Gastroesophageal sphincter (tissue), 4 donors: ENCODE measurements at regions not wholly inside any gene's neighbourhood (a gene's known extent, or its start where the extent isn't known, plus 50 kb on each side); places are given as distances from the start of the nearest gene placed in this dataset.

Experiments
- ATAC-seq: fragments of 150-250 bp; one replicate; pipeline ENCODE4 v1.9.1; 2016; ENCODE audit warnings: mild to moderate bottlenecking, moderate library complexity
- H3K27ac ChIP-seq, 4 donors: fragments of 200-600 bp; sonication (generic) in 3 of 4; 1 replicate in 3 of 4; 2 replicates in 1 of 4; pipeline ENCODE4 v1.5.1; 2016 to 2019
- H3K27me3 ChIP-seq: fragments of 200-600 bp; sonication (generic); one replicate; pipeline ENCODE4 v1.5.1; 2019
- H3K36me3 ChIP-seq, 2 donors: fragments of 200-600 bp; sonication (generic); one replicate each; pipeline ENCODE4 v1.5.1; 2019; ENCODE audit warnings: control low read depth in 1 of 2
- H3K4me1 ChIP-seq, 3 donors: fragments of 200-600 bp; sonication (generic); 1 replicate in 2 of 3; 2 replicates in 1 of 3; pipeline ENCODE4 v1.5.1; 2016 to 2019; ENCODE audit warnings: control low read depth in 2 of 3
- H3K4me3 ChIP-seq, 2 donors: fragments of 200-600 bp; sonication (generic); one replicate each; pipeline ENCODE4 v1.5.1; 2019; ENCODE audit warnings: mild to moderate bottlenecking in 1 of 2, moderate library complexity in 1 of 2
- H3K9me3 ChIP-seq, 3 donors: fragments of 200-600 bp; sonication (generic); one replicate each; pipeline ENCODE4 v1.5.1; 2017 to 2019; ENCODE audit warnings: control low read depth in 2 of 3
- EP300 ChIP-seq: sonication (generic); formaldehyde crosslinking; IDR thresholded peaks from one replicate; pipeline ENCODE4 v1.6.1; 2017; ENCODE audit warnings: antibody characterized with exemption, mild to moderate bottlenecking
- POLR2A ChIP-seq, 2 donors: fragments of 450-650 bp; IDR thresholded peaks; one replicate each; pipeline ENCODE4 v1.6.1; 2017; ENCODE audit warnings: antibody characterized with exemption in 2 of 2, mild to moderate bottlenecking in 2 of 2, moderate library complexity in 1 of 2
- POLR2AphosphoS5 ChIP-seq: sonication (generic); formaldehyde crosslinking; IDR thresholded peaks from one replicate; pipeline ENCODE4 v1.6.1; 2017; ENCODE audit warnings: antibody characterized with exemption
- WGBS, 2 donors: methylation state at CpG; one replicate each; pipeline ENCODE4 v1.1.5; 2018; ENCODE audit warnings: low coverage in 1 of 2; 5-methylcytosine and 5-hydroxymethylcytosine counted together
- TF ChIP-seq, protein P1 (sequence below), 4 experiments: fragments of 200-600 bp in 2 of 4; fragments of 450-650 bp in 2 of 4; sonication (generic) in 1 of 4; IDR thresholded peaks; one replicate each; pipeline ENCODE4 v1.5.1; 2017 to 2019; ENCODE audit warnings: antibody characterized with exemption in 4 of 4, mild to moderate bottlenecking in 2 of 4, moderate library complexity in 2 of 4

- WGBS, 2 donors: 79 to 84% methylated on average over 7 to 12 of the region's 20 CpGs
- Histone ChIP-seq H3K27me3 (peaks cover 76% of the 10 kb centered on the region), H3K27ac (no peak overlapping the region), H3K9me3 (no peaks in the 10 kb centered on the region), H3K4me3 (no peak overlapping the region), H3K36me3 (no peaks in the 10 kb centered on the region), H3K4me1 (no peaks in the 10 kb centered on the region)
- TF ChIP-seq, protein P1, sequence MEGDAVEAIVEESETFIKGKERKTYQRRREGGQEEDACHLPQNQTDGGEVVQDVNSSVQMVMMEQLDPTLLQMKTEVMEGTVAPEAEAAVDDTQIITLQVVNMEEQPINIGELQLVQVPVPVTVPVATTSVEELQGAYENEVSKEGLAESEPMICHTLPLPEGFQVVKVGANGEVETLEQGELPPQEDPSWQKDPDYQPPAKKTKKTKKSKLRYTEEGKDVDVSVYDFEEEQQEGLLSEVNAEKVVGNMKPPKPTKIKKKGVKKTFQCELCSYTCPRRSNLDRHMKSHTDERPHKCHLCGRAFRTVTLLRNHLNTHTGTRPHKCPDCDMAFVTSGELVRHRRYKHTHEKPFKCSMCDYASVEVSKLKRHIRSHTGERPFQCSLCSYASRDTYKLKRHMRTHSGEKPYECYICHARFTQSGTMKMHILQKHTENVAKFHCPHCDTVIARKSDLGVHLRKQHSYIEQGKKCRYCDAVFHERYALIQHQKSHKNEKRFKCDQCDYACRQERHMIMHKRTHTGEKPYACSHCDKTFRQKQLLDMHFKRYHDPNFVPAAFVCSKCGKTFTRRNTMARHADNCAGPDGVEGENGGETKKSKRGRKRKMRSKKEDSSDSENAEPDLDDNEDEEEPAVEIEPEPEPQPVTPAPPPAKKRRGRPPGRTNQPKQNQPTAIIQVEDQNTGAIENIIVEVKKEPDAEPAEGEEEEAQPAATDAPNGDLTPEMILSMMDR (IDR thresholded peaks at IDR 0.05): no peak
- TF ChIP-seq POLR2AphosphoS5 (no peak), EP300 (no peak), POLR2A (IDR thresholded peaks at IDR 0.05) (no peak)
- no peak for ATAC-seq
These were observed 1295.8 kb downstream of the BRD1 start for GRCh38 chr22:48531761-48532435.

DNA sequence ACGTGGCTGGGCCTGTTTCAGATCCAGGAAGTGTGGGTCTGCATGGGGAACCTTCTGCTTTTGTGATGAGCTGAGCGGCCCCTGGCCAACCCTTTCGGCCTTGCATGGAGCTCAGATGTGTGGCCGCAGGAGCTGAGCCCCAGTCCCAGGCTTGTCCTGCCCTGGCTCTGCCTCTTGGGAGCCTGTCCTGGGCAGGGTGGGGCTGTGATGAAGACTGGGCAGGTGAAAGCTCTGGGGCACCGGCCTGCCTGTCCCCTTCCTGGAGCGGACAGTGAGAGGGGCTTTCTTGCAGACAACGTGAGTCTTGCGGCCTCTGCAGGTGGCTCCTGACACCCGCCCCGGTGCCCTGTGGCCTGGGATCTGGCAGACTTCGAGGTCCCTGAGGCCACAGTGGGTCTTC, 1296.6 kb downstream of the BRD1 start:
- no peaks in the 10 kb centered on the region for H3K36me3 ChIP-seq
- no peak for TF ChIP-seq POLR2A (IDR thresholded peaks at IDR 0.05)
- TF ChIP-seq, protein P1 (IDR thresholded peaks at IDR 0.05): no peak
- TF ChIP-seq EP300: no peak
- no peak for TF ChIP-seq POLR2AphosphoS5
- WGBS, 2 donors: no CpG with 5 or more reads among the region's 11 CpGs

DNA sequence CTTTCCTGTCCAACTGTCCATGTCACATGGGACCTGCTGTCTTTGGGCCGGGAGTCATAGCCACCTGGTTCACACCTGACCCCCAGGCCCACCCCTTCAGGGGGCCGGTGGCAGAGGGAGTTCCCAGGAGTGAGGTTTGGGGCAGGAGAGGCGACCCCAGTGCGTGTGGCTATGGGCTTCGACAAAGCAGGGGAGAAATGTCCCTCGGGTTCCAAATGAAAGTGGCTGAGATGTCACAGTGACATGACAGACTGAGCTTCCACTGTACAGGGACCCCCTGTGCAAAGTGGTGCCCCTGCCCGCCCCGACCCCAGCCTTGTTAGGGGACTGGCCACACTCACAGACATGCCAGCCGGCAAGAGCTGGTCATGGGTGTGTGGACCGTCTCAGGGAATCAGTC, 1297.0 kb downstream of the BRD1 start:
- Histone ChIP-seq H3K27ac (no peak overlapping the region), H3K4me1 (no peaks in the 10 kb centered on the region), H3K9me3 (no peaks in the 10 kb centered on the region), H3K4me3 (no peak overlapping the region), H3K27me3 (peaks cover 77% of the 10 kb centered on the region), H3K36me3 (no peaks in the 10 kb centered on the region)
- no peak for ATAC-seq
- TF ChIP-seq, protein P1 (IDR thresholded peaks at IDR 0.05): no peak
- TF ChIP-seq EP300 (no peak), POLR2A (IDR thresholded peaks at IDR 0.05) (no peak), POLR2AphosphoS5 (no peak)
- WGBS, 2 donors: 60 to 80% methylated on average over 1 to 3 of the region's 10 CpGs

More for the DNA sequence above, 1296.6 kb downstream of the BRD1 start:
- no peak overlapping the region for H3K4me3 ChIP-seq
- H3K4me1 ChIP-seq: no peaks in the 10 kb centered on the region
- no peak for ATAC-seq
- no peak overlapping the region for H3K27ac ChIP-seq
- H3K27me3 ChIP-seq: peaks cover 74% of the 10 kb centered on the region
- no peaks in the 10 kb centered on the region for H3K9me3 ChIP-seq

DNA sequence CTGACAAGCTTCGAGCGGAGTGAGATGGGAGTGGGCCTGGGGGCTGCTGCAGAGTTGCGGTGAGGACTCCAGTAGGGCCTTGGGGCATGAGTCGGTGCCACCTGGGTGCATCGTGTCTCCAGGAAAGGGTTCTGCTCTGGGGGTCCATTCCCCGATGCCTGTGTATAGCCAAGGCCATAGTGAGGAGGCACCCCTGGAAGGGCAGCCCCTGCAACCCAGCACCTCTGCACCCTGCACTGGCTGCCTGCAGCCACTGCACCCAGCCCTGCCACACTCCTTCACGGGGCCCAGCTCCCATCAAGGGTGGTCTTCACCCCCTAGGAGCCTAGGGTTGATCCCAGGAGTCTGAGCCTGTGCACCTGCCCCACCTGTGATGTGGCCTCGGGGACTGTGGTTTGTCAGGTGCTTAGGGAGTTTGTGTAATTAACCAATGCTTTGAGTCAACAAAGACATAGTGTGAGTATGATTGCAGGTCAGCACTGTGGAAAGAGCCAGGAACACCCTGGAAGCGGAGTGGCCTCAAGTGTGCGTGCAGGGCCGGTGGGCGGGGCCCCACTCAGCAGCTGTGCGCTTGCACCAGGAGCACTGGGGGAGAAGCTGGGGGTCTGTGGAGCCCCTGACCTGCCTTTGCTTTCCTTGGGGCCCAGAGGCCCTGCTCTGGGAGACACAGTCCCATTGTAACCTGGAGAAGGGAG, 1299.3 kb downstream of the BRD1 start:
- Histone ChIP-seq H3K4me3 (no peak overlapping the region), H3K27me3 (peaks cover 75% of the 10 kb centered on the region), H3K36me3 (no peaks in the 10 kb centered on the region), H3K4me1 (no peaks in the 10 kb centered on the region), H3K9me3 (no peaks in the 10 kb centered on the region), H3K27ac (no peak overlapping the region)
- ATAC-seq: no peak
- TF ChIP-seq POLR2A (IDR thresholded peaks at IDR 0.05) (no peak), POLR2AphosphoS5 (no peak), EP300 (no peak)
- TF ChIP-seq, protein P1 (IDR thresholded peaks at IDR 0.05): no peak
- 100% methylated on average over 2 of the region's 13 CpGs; no CpG with 5 or more reads in 1 of the 2 donors for WGBS, 2 donors

DNA sequence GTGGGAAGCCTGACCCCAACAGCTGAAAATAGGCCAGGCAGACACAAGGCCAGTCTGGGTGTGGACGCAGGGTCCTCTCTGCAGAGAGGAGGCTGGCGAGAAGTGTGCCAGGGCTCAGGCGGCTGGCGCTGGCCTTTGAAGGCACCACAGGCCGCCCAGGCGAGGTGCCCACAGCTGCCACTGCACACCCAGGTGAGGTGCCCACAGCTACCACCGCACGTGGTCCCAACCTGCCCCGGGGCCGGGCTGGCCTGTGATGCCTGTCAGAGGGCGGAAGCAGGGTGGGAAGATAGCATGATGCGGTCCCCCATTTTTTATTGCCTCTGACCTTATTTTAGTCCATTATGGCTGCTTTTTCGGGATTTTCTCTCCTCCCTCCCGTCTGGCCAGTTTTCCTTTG, 1303.9 kb downstream of the BRD1 start:
- ATAC-seq: no peak
- 84 to 90% methylated on average over 10 of the region's 14 CpGs for WGBS, 2 donors

More for the DNA sequence above, 1303.9 kb downstream of the BRD1 start:
- Histone ChIP-seq H3K27me3 (peaks cover 59% of the 10 kb centered on the region), H3K9me3 (no peaks in the 10 kb centered on the region), H3K27ac (no peak overlapping the region), H3K4me3 (no peak overlapping the region), H3K4me1 (no peaks in the 10 kb centered on the region), H3K36me3 (no peaks in the 10 kb centered on the region)
- TF ChIP-seq EP300: no peak
